Keratinocyte (primary cell): ENCODE measurements at regions not wholly inside any gene's neighbourhood (a gene's known extent, or its start where the extent isn't known, plus 50 kb on each side); places are given as distances from the start of the nearest gene placed in this dataset.
"Not testable (repeated sequence)": the region's sequence is repeated elsewhere in the genome, so short reads cannot be mapped to it uniquely, and the experiment has no call there.

ENCODE experiments used
- DNase-seq: peaks from one replicate; pipeline ENCODE4 v3.0.0-alpha.2; 2011; ENCODE audit warnings: low read depth, missing footprints, low spot score
- FAIRE-seq: peaks from 2 replicates; lab custom pipeline; 2011; peaks lifted over from hg19 to GRCh38; lab: Jason Lieb, UNC
- H2AFZ ChIP-seq: 2 replicates; pipeline ENCODE4 v1.6.0; 2012; ENCODE audit warnings: low read length, control low read depth, inconsistent platforms; ENCODE audit not compliant: control insufficient read depth
- H3K27ac ChIP-seq: 2 replicates; pipeline ENCODE4 v1.5.1; 2011; ENCODE audit warnings: low read length; ENCODE audit not compliant: control insufficient read depth, insufficient read depth
- H3K27me3 ChIP-seq: 3 replicates; pipeline ENCODE4 v1.6.0; 2011; ENCODE audit warnings: low read length; ENCODE audit not compliant: control insufficient read depth, insufficient read depth; ENCODE audit errors: extremely low read depth
- H3K36me3 ChIP-seq, 2 experiments: 2 replicates in 1 of 2; 3 replicates in 1 of 2; pipeline ENCODE4 v1.5.1; 2011; ENCODE audit warnings: low read length in 2 of 2, mild to moderate bottlenecking in 1 of 2; ENCODE audit not compliant: control insufficient read depth in 2 of 2, insufficient read depth in 2 of 2; ENCODE audit errors: extremely low read depth in 1 of 2
- H3K4me1 ChIP-seq: 3 replicates; pipeline ENCODE4 v1.5.1; 2011; ENCODE audit warnings: low read length; ENCODE audit not compliant: control insufficient read depth, insufficient read depth; ENCODE audit errors: extremely low read depth
- H3K4me2 ChIP-seq: 3 replicates; pipeline ENCODE4 v1.6.0; 2011; ENCODE audit warnings: low read depth, low read length; ENCODE audit not compliant: control insufficient read depth, insufficient read depth; ENCODE audit errors: extremely low read depth
- H3K4me3 ChIP-seq, 3 experiments: fragments of 200-600 bp in 1 of 3; sonication (generic) in 1 of 3; 2 replicates in 2 of 3; 3 replicates in 1 of 3; pipeline ENCODE4 v1.5.1; 2011 to 2016; ENCODE audit warnings: low read length in 3 of 3, mild to moderate bottlenecking in 3 of 3, control low read depth in 2 of 3, inconsistent platforms in 1 of 3, low read depth in 1 of 3, mixed read lengths in 1 of 3, mixed run types in 1 of 3, moderate library complexity in 1 of 3; ENCODE audit not compliant: control insufficient read depth in 2 of 3, insufficient read depth in 2 of 3; ENCODE audit errors: extremely low read depth in 1 of 3
- H3K79me2 ChIP-seq: 2 replicates; pipeline ENCODE4 v1.6.0; 2012; ENCODE audit warnings: low read length; ENCODE audit not compliant: control insufficient read depth, insufficient read depth
- H3K9ac ChIP-seq: 3 replicates; pipeline ENCODE4 v1.6.0; 2011; ENCODE audit warnings: low read length; ENCODE audit not compliant: control insufficient read depth, insufficient read depth; ENCODE audit errors: extremely low read depth
- H3K9me1 ChIP-seq: 3 replicates; pipeline ENCODE4 v1.6.0; 2011; ENCODE audit warnings: low read length; ENCODE audit not compliant: control insufficient read depth, insufficient read depth; ENCODE audit errors: extremely low read depth
- H3K9me3 ChIP-seq: 2 replicates; pipeline ENCODE4 v1.5.1; 2012; ENCODE audit warnings: low read depth, low read length; ENCODE audit not compliant: control insufficient read depth
- H4K20me1 ChIP-seq: 3 replicates; pipeline ENCODE4 v1.6.0; 2011; ENCODE audit warnings: low read length; ENCODE audit not compliant: control insufficient read depth, insufficient read depth; ENCODE audit errors: extremely low read depth
- CTCF ChIP-seq, 3 experiments: IDR thresholded peaks in 1 of 3; conservative IDR thresholded peaks in 1 of 3; optimal IDR thresholded peaks in 1 of 3; 2 replicates in 2 of 3; 3 replicates in 1 of 3; pipeline versions ENCODE3 to v1.5.1; 2011; ENCODE audit warnings: low read length in 3 of 3, mild to moderate bottlenecking in 3 of 3, moderate library complexity in 2 of 3, control low read depth in 1 of 3, inconsistent platforms in 1 of 3; ENCODE audit not compliant: insufficient read depth in 2 of 3; ENCODE audit errors: extremely low read depth in 1 of 3
- EZH2 ChIP-seq: IDR thresholded peaks from one replicate; pipeline ENCODE4 v1.6.1; 2012; ENCODE audit warnings: inconsistent platforms, mild to moderate bottlenecking, low read length, moderate library complexity
- dilution Hi-C: fragments of 300-500 bp; cut with MboI; formaldehyde crosslinking; loops from one replicate; pipeline ENCODE4 v1.7.0; 2020; ENCODE audit warnings: low sequenced_read_pairs; ENCODE audit not compliant: extremely low pct_ligation_motif_present

GRCh38 chr6:168841609-168842278, 400.8 kb downstream of the SMOC2 start:
- Histone ChIP-seq H3K36me3 (no peaks in the 10 kb centered on the region), H3K79me2 (no peaks in the 10 kb centered on the region), H3K9ac (no peak overlapping the region), H2AFZ (no peak overlapping the region), H3K9me1 (no peaks in the 10 kb centered on the region), H3K4me3 (no peak overlapping the region), H3K9me3 (no peaks in the 10 kb centered on the region), H3K4me2 (no peak overlapping the region), H3K27ac (no peak overlapping the region), H4K20me1 (no peaks in the 10 kb centered on the region), H3K4me1 (no peaks in the 10 kb centered on the region), H3K27me3 (no peaks in the 10 kb centered on the region)
- dilution Hi-C loops: no loop called here
- FAIRE-seq (no peak), DNase-seq (no peak)
- no peak for TF ChIP-seq EZH2
- TF ChIP-seq CTCF (optimal IDR thresholded peaks at IDR 0.05 in 1 of 3, IDR thresholded peaks at IDR 0.05 in 1 of 3, conservative IDR thresholded peaks at IDR 0.05 in 1 of 3; ENCODE audit: extremely low read depth in 1 of 3, insufficient read depth in 2 of 3, low read length in 3 of 3): no peak

GRCh38 chr6:168840932-168841331, 399.9 kb downstream of the SMOC2 start:
- H3K27me3 ChIP-seq, H3K4me2 ChIP-seq, H3K9me3 ChIP-seq, dilution Hi-C loops, H2AFZ ChIP-seq, H3K4me1 ChIP-seq, H4K20me1 ChIP-seq, DNase-seq, H3K4me3 ChIP-seq, FAIRE-seq, H3K36me3 ChIP-seq, H3K79me2 ChIP-seq, H3K9ac ChIP-seq, H3K27ac ChIP-seq, H3K9me1 ChIP-seq: not testable (repeated sequence)

- H3K79me2 ChIP-seq, H3K9me1 ChIP-seq, H2AFZ ChIP-seq, H3K4me2 ChIP-seq, H3K27me3 ChIP-seq, FAIRE-seq, H3K9me3 ChIP-seq, H3K4me3 ChIP-seq, H4K20me1 ChIP-seq, H3K27ac ChIP-seq, H3K4me1 ChIP-seq, H3K36me3 ChIP-seq, dilution Hi-C loops, H3K9ac ChIP-seq, DNase-seq: not testable (repeated sequence)
Observed at GRCh38 chr6:168840299-168840698, 399.3 kb downstream of the SMOC2 start.
